ENCODE measurements at regions not wholly inside any gene's neighbourhood (a gene's known extent, or its start where the extent isn't known, plus 50 kb on each side); places are given as distances from the start of the nearest gene placed in this dataset.

DNA sequence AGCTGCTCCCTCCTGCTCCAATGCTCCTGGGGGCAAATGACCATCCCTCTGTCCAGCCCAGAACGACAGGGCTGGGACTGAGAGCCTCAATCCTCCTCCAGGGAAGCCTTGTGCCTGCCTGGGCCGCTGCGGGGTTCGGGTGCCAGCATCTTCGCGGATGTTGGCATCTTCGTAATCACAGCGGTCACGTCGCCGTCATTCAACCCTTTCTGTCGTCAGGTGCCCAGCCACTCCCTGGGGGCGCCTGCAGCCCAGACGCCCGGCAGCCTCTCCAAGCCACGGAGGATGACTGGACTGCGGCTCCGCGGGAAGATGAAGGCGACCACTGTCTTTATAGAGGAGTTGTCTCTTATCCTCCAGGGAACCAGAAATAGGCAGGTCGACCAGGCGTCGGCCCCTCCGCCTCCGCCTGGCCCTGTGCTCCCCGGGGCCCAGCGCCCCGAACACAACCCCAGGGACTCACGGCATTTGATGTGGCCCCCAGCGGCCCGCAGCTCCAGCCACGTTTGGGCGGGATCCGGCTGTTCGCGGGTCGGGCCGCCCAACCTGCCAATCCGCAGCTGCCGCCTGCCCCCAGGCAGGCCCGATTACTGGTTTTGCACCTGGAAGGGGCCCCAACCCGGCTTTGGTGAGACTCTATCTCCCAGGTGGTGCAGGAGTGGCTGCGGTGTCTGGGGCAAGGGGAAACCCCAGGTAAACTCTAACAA is 113.9 kb downstream of the THNSL2 start:
- no peaks in the 10 kb centered on the region for H3K9me3 Mint-ChIP-seq
- ATAC-seq = no peak
- H3K4me3 Mint-ChIP-seq = no peak overlapping the region
- H3K27ac Mint-ChIP-seq = no peak overlapping the region
- peak; percentile 4 for DNase-seq
- H3K4me1 Mint-ChIP-seq (ENCODE audit: low read depth) = no peaks in the 10 kb centered on the region
- H3K36me3 Mint-ChIP-seq (ENCODE audit: low read depth) = no peaks in the 10 kb centered on the region
- CTCF ChIA-PET = no interaction called here
- POLR2A ChIA-PET = interaction anchor here (0.6 kb wide), 1 partner anchor 52 kb away, joined by 4 read pairs; no protein-coding TSS in a partner anchor
- H3K27me3 Mint-ChIP-seq = peaks cover 9% of the 10 kb centered on the region
- intact Hi-C loops (cut with micrococcal nuclease) = no loop called here
- TF ChIP-seq, protein P1, sequence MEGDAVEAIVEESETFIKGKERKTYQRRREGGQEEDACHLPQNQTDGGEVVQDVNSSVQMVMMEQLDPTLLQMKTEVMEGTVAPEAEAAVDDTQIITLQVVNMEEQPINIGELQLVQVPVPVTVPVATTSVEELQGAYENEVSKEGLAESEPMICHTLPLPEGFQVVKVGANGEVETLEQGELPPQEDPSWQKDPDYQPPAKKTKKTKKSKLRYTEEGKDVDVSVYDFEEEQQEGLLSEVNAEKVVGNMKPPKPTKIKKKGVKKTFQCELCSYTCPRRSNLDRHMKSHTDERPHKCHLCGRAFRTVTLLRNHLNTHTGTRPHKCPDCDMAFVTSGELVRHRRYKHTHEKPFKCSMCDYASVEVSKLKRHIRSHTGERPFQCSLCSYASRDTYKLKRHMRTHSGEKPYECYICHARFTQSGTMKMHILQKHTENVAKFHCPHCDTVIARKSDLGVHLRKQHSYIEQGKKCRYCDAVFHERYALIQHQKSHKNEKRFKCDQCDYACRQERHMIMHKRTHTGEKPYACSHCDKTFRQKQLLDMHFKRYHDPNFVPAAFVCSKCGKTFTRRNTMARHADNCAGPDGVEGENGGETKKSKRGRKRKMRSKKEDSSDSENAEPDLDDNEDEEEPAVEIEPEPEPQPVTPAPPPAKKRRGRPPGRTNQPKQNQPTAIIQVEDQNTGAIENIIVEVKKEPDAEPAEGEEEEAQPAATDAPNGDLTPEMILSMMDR (IDR thresholded peaks at IDR 0.05) = no peak

DNA sequence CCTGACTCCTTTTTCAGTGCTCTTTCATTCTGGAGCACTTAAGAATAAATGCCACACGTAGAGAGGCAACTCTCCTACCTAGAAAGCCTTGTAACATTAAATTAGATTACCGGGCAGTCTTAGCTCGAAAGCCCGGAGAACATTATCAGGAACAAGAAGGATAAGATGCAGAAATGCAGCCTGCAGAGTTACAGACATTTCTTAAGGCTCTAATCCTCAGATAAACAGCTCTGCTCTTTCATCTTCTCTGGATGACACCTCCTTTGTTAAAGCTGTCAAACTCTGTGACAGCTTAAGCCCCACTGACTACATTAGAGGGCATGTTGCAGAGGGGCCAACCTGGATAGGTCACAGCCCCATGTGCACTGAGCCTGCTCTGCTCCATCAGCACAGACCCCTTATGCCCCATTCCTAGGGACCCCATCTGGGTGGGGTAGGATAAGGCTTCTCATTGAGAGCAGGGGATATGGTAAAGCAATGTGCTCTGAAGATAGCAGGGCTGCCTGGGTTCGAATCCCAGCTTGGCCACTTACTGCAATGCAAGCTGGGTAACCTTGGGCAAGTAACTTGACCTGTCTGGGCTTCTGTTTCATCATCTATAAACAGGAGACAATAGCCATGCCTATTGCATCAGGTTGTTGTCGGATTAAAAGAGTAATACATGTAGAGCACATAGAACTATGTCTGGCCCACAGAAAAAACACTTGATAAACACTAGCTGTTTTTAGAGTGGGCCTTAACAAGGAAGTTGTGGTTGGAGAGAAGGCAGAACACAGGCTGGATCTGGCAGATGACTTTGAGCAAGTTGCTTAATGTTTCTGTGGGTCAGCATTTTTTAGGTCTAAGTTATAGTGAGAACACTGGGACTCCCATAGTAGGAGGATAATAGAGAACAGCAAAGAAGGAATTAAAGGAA is 111.4 kb downstream of the THNSL2 start:
- H3K36me3 Mint-ChIP-seq (ENCODE audit: low read depth) = no peaks in the 10 kb centered on the region
- H3K9me3 Mint-ChIP-seq = no peaks in the 10 kb centered on the region
- H3K27ac Mint-ChIP-seq = no peak overlapping the region
- no peak for DNase-seq
- intact Hi-C loops (cut with micrococcal nuclease) = no loop called here
- no peaks in the 10 kb centered on the region for H3K4me1 Mint-ChIP-seq (ENCODE audit: low read depth)
- H3K27me3 Mint-ChIP-seq = peaks cover 9% of the 10 kb centered on the region
- ATAC-seq = no peak
- ChIA-PET POLR2A (no interaction called here), CTCF (no interaction called here)
- TF ChIP-seq, protein P1 (IDR thresholded peaks at IDR 0.05) = no peak
- H3K4me3 Mint-ChIP-seq = no peak overlapping the region

DNA sequence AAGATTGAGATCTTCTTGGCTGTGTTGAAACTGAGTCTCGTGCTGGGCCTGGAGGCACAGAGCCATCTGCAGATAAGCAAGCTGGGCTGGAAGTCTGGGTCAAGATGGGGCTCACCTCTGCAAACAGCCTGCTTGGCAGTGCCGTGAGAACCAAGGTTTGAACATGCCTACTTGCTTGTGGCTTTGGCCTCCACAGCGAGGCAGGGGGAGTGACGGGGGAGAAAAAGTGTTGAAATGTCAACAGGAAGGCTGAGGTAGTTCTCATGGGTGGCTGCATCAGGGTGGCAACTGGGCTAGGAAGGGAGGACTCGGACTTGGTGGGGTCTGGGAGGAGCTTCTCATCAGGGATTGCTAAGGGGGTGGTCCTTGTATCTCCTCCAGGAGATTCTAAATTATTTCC is 99.7 kb downstream of the THNSL2 start:
- peaks cover 6% of the 10 kb centered on the region for H3K4me1 Mint-ChIP-seq (ENCODE audit: low read depth)
- intact Hi-C loops (cut with micrococcal nuclease) = no loop called here

DNA sequence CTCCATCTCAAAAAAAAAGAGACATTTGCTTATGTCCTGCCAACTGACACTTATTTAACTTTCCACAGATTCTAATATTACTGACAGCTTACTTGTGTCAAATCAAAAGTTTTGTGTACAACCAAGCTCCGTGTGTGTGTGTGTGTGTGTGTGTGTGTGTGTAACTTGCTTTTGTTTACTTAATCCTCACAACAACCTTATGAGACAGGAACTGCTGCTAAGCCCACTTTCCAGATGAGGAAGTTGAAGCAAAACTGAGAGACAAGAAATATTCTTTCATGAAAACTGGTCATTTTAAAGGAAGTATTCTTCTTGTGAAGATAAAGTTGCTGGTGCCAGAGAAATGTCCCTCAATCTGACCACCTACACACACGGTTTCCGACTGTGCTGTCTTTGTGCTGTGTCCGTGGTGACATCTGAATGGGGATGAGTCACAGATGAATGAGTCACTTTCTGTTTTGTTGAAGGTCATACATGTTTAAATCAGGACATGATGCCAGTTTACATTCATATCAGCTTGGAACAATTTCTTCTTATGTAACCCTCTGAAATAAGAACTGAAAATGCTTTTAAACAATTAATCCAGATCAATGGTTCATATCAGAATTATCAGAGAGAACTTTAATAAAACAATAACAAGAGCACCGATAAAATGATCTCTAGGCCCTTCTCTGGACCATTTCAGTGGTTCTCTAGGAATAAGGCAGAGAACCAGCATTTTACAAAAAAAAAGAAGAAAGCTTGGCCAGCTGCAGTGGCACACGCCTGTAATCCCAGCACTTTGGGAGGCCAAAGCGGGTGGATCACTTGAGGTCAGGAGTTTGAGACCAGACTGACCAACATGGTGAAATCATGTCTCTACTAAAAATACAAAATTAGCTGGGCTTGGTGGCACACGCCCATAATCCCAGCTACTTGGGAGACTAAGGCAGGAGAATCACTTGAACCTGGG is 95.5 kb downstream of the THNSL2 start:
- peak overlapping the region; percentile 66 for H3K27ac Mint-ChIP-seq
- DNase-seq (peak; percentile 56), ATAC-seq (peak; percentile 98)
- peaks cover 6% of the 10 kb centered on the region for H3K4me1 Mint-ChIP-seq (ENCODE audit: low read depth)
- intact Hi-C loops (cut with micrococcal nuclease) = no loop called here
- ChIA-PET POLR2A (no interaction called here), CTCF (interaction anchor here (1.1 kb wide), 1 partner anchor 75 kb away, joined by 5 read pairs; no protein-coding TSS in a partner anchor)
- H3K9me3 Mint-ChIP-seq = peaks cover 4% of the 10 kb centered on the region
- H3K27me3 Mint-ChIP-seq = peaks cover 11% of the 10 kb centered on the region
- H3K36me3 Mint-ChIP-seq (ENCODE audit: low read depth) = no peaks in the 10 kb centered on the region
- no peak overlapping the region for H3K4me3 Mint-ChIP-seq
- TF ChIP-seq, protein P1 (IDR thresholded peaks at IDR 0.05) = no peak

More for the DNA sequence above, 99.7 kb downstream of the THNSL2 start:
- peaks cover 4% of the 10 kb centered on the region for H3K9me3 Mint-ChIP-seq
- ChIA-PET CTCF (no interaction called here), POLR2A (no interaction called here)
- no peak for ATAC-seq
- H3K27ac Mint-ChIP-seq = no peak overlapping the region
- no peak overlapping the region for H3K4me3 Mint-ChIP-seq
- H3K36me3 Mint-ChIP-seq (ENCODE audit: low read depth) = no peaks in the 10 kb centered on the region
- H3K27me3 Mint-ChIP-seq = peaks cover 7% of the 10 kb centered on the region
- DNase-seq = no peak
- TF ChIP-seq, protein P1 (IDR thresholded peaks at IDR 0.05) = no peak
